DMS153 treated with DMSO at 0.1 percent for 48 hours (cell line): ENCODE measurements at regions not wholly inside any gene's neighbourhood (a gene's known extent, or its start where the extent isn't known, plus 50 kb on each side); places are given as distances from the start of the nearest gene placed in this dataset.
"Not testable (repeated sequence)": the region's sequence is repeated elsewhere in the genome, so short reads cannot be mapped to it uniquely, and the experiment has no call there.

ENCODE experiments used
- DNase-seq: peaks from one replicate; lab custom pipeline; 2025; ENCODE audit not compliant: unreplicated experiment; lab: John Stamatoyannopoulos, UW

DNA sequence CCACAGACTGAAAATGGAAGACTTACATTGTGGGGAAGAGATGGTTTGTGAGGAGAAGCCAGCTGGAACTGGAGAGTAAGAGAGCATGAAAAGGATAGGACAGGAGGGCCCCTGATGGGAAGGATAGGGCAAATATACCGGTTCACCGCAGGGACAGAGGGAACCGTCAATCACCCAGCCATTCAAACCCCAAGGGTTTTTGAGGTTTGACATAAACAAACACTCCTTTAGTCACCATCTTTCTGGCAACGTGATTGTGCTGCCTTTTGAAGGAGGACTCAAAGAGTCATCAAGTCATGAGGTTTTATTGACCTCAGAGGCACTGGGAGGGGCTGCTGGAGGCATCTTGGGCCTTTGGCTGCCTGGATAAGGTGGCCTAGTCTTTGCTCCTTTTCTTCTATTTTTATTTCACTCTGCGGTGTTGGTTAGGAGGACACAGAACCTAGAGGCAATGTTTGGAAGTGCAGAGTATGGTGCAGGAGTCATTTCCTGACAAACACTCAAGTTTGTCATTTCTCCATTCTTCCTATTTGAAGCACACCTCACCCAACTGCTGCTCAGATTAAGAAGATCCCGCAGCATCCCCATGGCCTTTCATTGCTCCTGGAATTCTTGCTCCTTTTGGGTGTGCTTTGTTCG lies 487.3 kb upstream of the SPRED2 start:
- DNase-seq = no peak

DNA sequence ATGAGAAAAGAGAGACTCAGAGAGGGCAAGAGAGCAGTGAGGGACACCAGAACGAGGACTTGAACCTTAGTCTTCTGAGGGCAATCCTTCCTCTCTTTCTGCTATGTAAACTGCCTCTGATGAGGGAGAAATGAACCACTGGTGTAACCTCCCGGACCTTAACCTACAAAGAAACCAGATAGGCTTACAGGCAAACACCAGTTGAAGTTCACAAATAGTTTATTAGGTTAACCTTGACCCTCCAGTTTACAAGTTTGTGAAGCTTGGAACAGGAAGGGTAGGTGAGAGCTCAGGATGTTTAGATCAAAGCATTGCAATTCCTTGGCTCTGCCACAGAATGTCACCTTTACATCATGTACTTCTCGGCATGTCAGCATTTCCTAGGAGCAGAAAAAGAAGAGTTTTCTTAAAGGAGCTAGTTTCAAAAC lies 486.4 kb upstream of the SPRED2 start:
- DNase-seq = no peak

GRCh38 chr2:65917986-65918385 lies 485.6 kb upstream of the SPRED2 start:
- DNase-seq = no peak

DNA sequence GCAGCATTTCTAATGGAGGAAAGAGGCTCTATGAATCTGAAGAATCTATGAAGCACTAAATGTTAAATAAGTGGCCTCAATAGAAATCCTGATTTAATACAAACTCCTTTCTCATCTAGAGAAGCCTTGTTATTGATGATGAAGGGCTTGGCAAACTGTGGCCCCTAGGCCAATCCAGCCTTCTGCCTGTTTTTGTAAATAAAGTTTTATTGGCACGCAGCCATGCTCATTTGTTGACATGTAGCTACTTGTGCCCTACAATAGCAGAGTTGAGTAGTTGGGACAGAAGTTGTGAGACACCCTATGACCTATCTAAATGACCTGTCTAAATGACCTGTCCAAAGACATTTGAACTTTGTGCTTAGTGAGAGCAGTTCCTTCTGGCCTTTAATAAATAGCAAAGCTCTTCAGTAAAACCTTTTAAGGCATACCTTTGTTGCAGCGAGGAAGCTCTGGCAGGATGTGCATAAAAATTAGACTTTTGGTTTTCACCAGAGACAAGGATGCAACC lies 484.4 kb upstream of the SPRED2 start:
- DNase-seq = no peak

DNA sequence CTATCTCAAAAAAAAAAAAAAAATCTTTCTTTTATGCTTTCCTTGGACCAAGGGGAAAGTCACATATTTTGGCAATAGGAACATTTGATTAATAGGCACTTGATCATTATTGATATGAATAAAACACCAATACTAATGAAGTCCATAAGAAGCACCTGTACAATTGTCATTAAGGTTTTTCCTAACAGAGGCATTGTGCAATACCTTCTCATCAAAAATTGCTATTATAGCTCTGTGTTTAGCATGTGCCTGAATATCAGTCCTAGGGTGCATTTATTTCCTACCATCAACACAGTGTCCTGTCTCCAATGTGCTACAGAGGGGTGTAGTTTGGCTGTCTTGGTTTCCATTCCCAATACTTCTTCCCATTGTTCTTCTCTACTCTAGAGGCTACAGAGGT lies 483.8 kb upstream of the SPRED2 start:
- DNase-seq = no peak

- DNase-seq = no peak
Observed at GRCh38 chr2:65915273-65915672, 482.9 kb upstream of the SPRED2 start.

DNA sequence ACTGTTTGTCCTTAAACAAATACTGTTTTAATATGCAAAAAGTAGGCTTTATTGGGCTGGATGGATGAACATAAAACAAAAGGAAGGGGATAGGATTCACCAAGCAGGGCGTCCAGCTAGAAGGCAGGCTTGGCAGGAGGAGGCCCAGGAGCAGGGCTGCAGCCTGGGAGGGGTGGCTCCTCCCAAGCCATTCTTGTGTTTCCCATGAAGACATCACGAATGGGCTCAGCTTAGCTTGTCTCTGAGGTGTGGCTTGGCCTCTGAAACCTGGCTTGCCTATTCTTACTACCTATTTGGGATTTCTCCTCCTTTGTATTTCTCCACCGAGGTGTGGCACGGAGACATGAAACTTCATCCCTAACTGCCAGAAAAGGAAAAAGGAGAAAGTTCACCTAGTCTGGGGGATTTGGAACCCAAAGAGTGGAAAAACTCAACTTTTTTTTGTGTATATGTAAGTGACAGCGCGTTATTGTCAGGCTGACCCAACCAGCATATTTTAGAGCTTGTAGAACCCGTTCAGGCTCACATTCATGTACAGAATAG lies 481.9 kb upstream of the SPRED2 start:
- no peak for DNase-seq

- DNase-seq = no peak
Observed at GRCh38 chr2:65913813-65914212, 481.4 kb upstream of the SPRED2 start.

DNA sequence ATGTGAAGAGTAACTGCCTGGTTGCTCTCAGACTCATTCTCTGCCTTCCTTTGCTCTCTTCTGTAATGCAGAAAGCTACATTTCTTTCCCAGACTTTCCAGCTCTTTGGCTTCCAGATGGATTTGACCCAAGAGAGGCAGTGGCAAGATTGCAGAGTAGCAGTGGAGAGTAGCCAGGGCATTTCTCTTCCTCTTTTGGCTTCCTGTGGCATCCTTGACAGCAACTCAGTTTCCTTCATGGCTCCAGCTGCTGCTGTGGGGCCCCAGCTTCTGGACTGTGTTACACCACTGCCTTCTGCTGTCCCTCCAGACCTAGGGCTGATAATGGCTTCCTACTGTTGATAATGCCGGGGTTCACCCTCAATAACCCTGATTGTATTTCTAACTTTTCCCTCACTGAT lies 469.4 kb upstream of the SPRED2 start:
- DNase-seq = no peak

DNA sequence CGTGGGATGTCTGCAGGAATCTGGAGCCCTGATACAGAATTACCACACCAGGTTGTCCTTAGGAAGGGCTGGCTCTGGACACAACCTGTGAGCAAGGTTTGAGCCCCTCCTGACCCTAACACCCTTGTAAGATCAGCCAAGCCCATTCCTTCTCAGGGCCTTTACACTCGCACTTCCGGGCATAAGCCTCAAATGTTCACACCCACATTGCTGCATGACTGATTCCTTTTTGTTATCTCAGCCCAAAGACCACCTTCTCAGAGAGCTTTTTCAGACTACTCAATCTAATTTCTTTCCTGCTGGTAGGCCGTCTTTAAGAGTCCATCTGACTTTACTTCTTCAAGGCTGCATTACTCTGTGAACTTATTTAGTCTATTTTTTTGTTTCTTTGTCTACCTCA lies 464.0 kb upstream of the SPRED2 start:
- DNase-seq = no peak

DNA sequence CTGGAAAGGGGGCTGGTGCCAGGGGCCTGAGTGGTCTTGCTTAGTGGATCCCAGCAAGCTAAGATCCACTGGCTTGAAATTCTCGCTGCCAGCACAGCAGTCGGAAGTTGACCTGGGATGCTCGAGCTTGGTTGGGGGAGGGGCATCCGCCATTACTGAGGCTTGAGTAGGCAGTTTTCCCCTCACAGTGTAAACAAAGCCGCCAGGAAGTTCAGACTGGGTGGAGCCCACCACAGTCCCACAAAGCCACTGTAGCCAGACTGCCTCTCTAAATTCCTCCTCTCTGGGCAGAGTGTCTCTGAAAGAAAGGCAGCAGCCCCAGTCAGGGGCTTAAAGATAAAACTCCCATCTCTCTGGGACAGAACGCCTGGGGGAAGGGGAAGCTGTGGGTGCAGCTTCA lies 457.7 kb upstream of the SPRED2 start:
- DNase-seq = not testable (repeated sequence)

DNA sequence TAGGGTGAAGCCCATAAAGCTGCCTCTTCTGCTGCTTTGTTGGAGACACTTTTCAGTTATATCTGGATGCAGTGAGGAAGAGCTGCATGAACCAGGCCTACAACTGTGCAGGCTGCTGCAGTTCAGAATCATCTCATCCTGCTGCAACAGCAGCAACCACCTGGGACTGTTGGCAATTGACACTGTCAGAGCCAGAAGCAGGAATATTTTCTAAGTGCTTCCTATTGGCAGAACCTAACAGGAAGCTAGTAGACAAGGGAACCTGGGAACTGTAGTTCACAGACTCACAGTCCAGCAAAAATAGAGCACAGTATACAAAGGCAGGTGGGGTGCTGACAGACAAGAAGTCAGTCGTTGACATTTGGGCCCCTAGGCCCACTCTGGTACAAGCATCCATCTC lies 452.9 kb upstream of the SPRED2 start:
- DNase-seq = peak; percentile 34

DNA sequence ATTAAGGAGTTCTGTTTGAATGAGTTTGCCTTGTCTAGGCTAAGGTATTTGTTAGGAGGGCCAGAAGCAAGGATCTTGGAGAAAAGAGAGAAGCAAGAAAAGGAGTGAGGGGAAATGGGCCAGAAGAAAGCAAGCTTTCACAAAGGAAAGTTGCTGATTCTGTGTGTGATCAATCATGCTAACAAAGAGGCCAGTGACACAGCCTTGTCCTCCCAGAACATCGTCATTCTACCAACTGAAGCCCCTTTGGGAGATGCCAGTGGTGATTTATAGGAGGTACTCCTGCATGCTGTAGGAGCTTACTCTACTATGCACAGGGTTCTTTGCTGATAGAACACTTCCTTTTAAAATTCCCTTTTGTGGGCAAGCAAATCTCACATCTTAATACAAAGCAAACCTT lies 449.2 kb upstream of the SPRED2 start:
- DNase-seq = no peak

DNA sequence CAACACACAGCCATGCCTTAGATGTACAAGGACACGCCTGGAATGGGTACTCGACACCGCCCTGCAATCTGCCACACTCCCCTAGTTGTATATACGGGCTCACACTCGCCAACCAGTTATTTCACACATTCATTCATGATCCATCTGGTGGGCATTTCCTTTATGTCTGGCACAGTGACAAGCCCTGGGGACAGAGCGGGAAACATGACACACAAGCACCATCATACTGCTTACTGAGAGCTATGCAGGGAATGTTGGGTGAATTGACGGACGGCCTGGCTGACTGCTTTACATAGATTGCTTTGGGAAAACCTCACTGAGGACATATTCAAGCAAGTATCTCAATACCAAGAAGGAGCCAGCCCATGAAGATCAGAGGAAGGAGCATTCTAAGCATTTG lies 448.0 kb upstream of the SPRED2 start:
- DNase-seq = no peak

- DNase-seq = no peak
Observed at GRCh38 chr2:65878011-65878340, 445.6 kb upstream of the SPRED2 start.

- DNase-seq = no peak
Observed at GRCh38 chr2:65877331-65878010, 445.1 kb upstream of the SPRED2 start.

GRCh38 chr2:65876114-65876513 lies 443.7 kb upstream of the SPRED2 start:
- DNase-seq = no peak

DNA sequence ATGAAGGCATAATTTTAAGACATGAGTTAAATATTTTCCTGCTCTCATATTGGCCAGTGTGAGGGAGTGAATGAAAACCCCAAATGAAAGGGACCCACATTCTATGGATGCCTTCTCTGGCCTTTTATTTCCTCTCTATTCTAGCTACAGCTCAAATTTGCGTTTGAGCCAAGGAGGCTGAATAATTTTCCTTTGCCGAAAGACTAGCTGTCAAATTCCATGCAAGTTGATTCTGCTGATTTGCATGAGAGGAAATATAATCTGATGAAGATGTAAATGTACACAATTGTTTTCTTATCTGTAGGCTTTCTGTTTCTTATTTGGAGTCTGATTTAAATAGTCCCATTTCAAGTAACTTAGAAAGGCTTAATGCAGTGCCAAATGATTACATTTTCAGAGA lies 438.4 kb upstream of the SPRED2 start:
- DNase-seq = no peak

DNA sequence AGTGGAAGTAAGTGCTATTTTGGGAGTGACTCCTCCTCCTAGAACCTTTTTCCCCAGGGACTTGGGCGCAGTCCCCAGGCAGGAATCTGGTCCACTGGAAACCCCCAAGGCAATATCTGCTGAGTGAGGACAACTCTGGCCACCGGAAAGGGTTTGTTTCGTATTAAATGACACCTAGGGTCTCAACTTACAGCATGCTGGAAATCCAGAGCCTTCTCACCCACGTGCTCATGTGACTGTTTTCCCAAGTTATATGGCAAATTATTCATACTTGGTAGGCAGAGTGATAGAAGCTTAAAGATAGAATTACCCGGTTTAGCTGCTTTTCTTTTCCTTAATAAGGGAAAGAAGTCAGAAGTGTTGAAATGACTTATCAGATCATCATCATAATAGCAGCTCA lies 436.9 kb upstream of the SPRED2 start:
- DNase-seq = no peak

- no peak for DNase-seq
Observed at GRCh38 chr2:65868177-65868576, 435.8 kb upstream of the SPRED2 start.

- DNase-seq = no peak
Observed at GRCh38 chr2:65867446-65867845, 435.0 kb upstream of the SPRED2 start.

GRCh38 chr2:65866148-65866547 lies 433.7 kb upstream of the SPRED2 start:
- DNase-seq = no peak

DNA sequence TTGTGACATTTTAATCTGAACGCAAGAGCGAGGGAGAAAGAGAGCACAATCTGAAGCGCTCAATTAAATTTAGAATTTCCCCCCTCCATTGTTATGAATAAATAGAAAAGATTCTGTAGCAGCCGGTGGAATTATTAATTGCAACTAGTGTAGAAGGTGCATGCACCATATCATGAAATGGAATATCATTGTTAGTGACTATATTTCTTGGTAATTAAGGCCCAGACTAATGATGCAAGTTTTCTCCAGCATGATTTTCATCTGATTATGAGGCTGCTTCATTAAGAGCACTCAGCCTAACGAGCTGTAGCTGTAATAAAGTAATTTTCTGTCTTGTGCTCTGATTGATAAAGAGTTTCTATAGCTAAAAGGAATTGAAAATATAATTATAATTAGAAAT lies 432.2 kb upstream of the SPRED2 start:
- no peak for DNase-seq
